K562 (cell line): ENCODE measurements at regions not wholly inside any gene's neighbourhood (a gene's known extent, or its start where the extent isn't known, plus 50 kb on each side); places are given as distances from the start of the nearest gene placed in this dataset.
A peak's percentile ranks its signal among the peaks of the same experiment; 100 is the strongest.

Experiments
- ATAC-seq: fragments of 200-7000 bp; cut with Tn5 transposase; 3 replicates; pipeline ENCODE4 v1.9.1; 2020; ENCODE audit warnings: moderate library complexity
- BruUV-seq: library from RNA; stranded (reverse); fragments of 400-500 nt; replicated peaks from 2 replicates; lab custom pipeline; 2021; lab: Mats Ljungman, UMichigan
- CTCF ChIA-PET: fragments of 300-600 bp; formaldehyde crosslinking; extraction: SDS; loops from one replicate; lab custom pipeline; 2021; ENCODE audit warnings: low intra/inter-chr PET ratio; lab: Yijun Ruan, JAX
- POLR2A ChIA-PET: fragments of 300-600, 350-650 bp; sonication (Branson Sonifier 250); formaldehyde crosslinking; extraction: SDS; loops from one replicate; lab custom pipeline; 2021; ENCODE audit warnings: antibody characterized with exemption, inconsistent platforms; lab: Yijun Ruan, JAX
- DNase-seq, 4 experiments: peaks; one replicate each; pipeline versions ENCODE4 v3.0.0 to v3.0.0-alpha.2; 2011 to 2018; ENCODE audit warnings: low spot score in 3 of 4, mixed read lengths in 3 of 4; ENCODE audit errors: extremely low read depth in 1 of 4
- FAIRE-seq: peaks from 2 replicates; lab custom pipeline; 2011; peaks lifted over from hg19 to GRCh38; lab: Jason Lieb, UNC
- H2AFZ ChIP-seq: 2 replicates; pipeline ENCODE4 v1.6.0; 2011; ENCODE audit warnings: low read depth, low read length, control low read depth, inconsistent platforms
- H3K27ac ChIP-seq: fragments of 200-600 bp; 3 replicates; pipeline ENCODE4 v1.8.0; 2011; ENCODE audit warnings: low read depth, mild to moderate bottlenecking, control low read depth, inconsistent platforms, low read length, moderate library complexity, mixed read lengths; ENCODE audit errors: extremely low read depth
- H3K27me3 ChIP-seq, 2 experiments: fragments of 300-600 bp in 1 of 2; 2 replicates in 1 of 2; 3 replicates in 1 of 2; pipeline versions ENCODE4 v1.6.0 to v1.8.0; 2011; ENCODE audit warnings: inconsistent platforms in 2 of 2, low read length in 2 of 2, mild to moderate bottlenecking in 1 of 2, mixed read lengths in 1 of 2, moderate library complexity in 1 of 2; ENCODE audit not compliant: control insufficient read depth in 2 of 2, insufficient read depth in 2 of 2
- H3K36me3 ChIP-seq: fragments of 300-600 bp; 3 replicates; pipeline ENCODE4 v1.8.0; 2011; ENCODE audit warnings: mild to moderate bottlenecking, low read length, inconsistent platforms; ENCODE audit not compliant: control insufficient read depth, insufficient read depth
- H3K4me1 ChIP-seq, 2 experiments: fragments of 200-600 bp in 1 of 2; replicated peaks in 1 of 2; 2 replicates in 1 of 2; 3 replicates in 1 of 2; pipeline versions ENCODE4 v1.5.1 to v1.8.0; 2011; ENCODE audit warnings: inconsistent platforms in 2 of 2, low read length in 2 of 2, mild to moderate bottlenecking in 1 of 2, mixed read lengths in 1 of 2, moderate library complexity in 1 of 2; ENCODE audit not compliant: control insufficient read depth in 2 of 2, insufficient read depth in 2 of 2
- H3K4me2 ChIP-seq: 2 replicates; pipeline ENCODE4 v1.6.1; 2011; ENCODE audit warnings: low read length, control low read depth, inconsistent platforms, mixed read lengths; ENCODE audit not compliant: insufficient read depth
- H3K4me3 ChIP-seq: fragments of 200-600 bp; sonication (generic), shearing (Covaris generic); 2 replicates; pipeline ENCODE4 v1.5.1; 2016; ENCODE audit warnings: control low read depth, inconsistent platforms
- H3K79me2 ChIP-seq: fragments of 200-600 bp; 3 replicates; pipeline ENCODE4 v1.8.0; 2011; ENCODE audit warnings: low read length, inconsistent platforms; ENCODE audit not compliant: control insufficient read depth, insufficient read depth
- H3K9ac ChIP-seq, 2 experiments: 2 replicates each; pipeline versions ENCODE4 v1.6.0 to v1.6.1; 2011; ENCODE audit warnings: low read depth in 2 of 2, low read length in 2 of 2, control low read depth in 1 of 2, inconsistent platforms in 1 of 2, mild to moderate bottlenecking in 1 of 2, mixed read lengths in 1 of 2; ENCODE audit not compliant: insufficient read depth in 1 of 2
- H3K9me1 ChIP-seq: one replicate; pipeline ENCODE4 v1.6.0; 2011; ENCODE audit warnings: inconsistent platforms, mild to moderate bottlenecking, low read length, moderate library complexity; ENCODE audit not compliant: control insufficient read depth, insufficient read depth
- H3K9me3 ChIP-seq: replicated peaks from 2 replicates; pipeline ENCODE4 v1.5.1; 2011; ENCODE audit warnings: low read depth, low read length, inconsistent platforms; ENCODE audit not compliant: control insufficient read depth, insufficient read depth
- H4K20me1 ChIP-seq: replicated peaks from 2 replicates; pipeline ENCODE4 v1.6.1; 2011; ENCODE audit warnings: low read length, inconsistent platforms, mixed read lengths; ENCODE audit not compliant: control insufficient read depth, insufficient read depth
- BACH1 ChIP-seq: fragments of 200-800 bp; sonication (Bioruptor generic); IDR thresholded peaks from 2 replicates; pipeline ENCODE4 v1.6.1; 2016; ENCODE audit warnings: missing genetic modification characterization, missing compliant biosample characterization
- EZH2 ChIP-seq: IDR thresholded peaks from 2 replicates; pipeline ENCODE4 v1.6.1; 2012; ENCODE audit warnings: low read depth, mild to moderate bottlenecking, inconsistent platforms, low read length, borderline replicate concordance
- HSF4 ChIP-seq: fragments of 250-450 bp; sonication (Bioruptor Pico); IDR thresholded peaks from 2 replicates; pipeline ENCODE4 v2.1.2; 2022; ENCODE audit warnings: mild to moderate bottlenecking, moderate library complexity, borderline replicate concordance
- MAFG ChIP-seq: fragments of 450-650 bp; conservative IDR thresholded peaks from 2 replicates; pipeline ENCODE4 v1.6.1; 2016; ENCODE audit warnings: missing genetic modification characterization, missing compliant biosample characterization
- NFIX ChIP-seq: fragments of 250-450 bp; sonication (Bioruptor Pico); IDR thresholded peaks from 2 replicates; pipeline ENCODE4 v1.4.0; 2020; ENCODE audit warnings: low read depth, mild to moderate bottlenecking, moderate library complexity
- RFX5 ChIP-seq: IDR thresholded peaks from 2 replicates; pipeline ENCODE4 v1.6.1; 2011; ENCODE audit warnings: low read depth, mild to moderate bottlenecking, improper control_type of control experiment, low read length
- SP1 ChIP-seq: sonication (generic); formaldehyde crosslinking; IDR thresholded peaks from 2 replicates; pipeline ENCODE4 v1.8.1; 2022; ENCODE audit warnings: mild to moderate bottlenecking, missing genetic modification reagents
- TAF15 ChIP-seq: fragments of 200-400 bp; formaldehyde crosslinking; IDR thresholded peaks from 2 replicates; pipeline ENCODE4 v1.6.1; 2017; ENCODE audit warnings: mild to moderate bottlenecking, low read depth, low read length, moderate library complexity
- TEAD2 ChIP-seq: fragments of 450-650 bp; IDR thresholded peaks from 2 replicates; pipeline ENCODE4 v1.6.1; 2016; ENCODE audit warnings: missing genetic modification characterization, control low read depth, missing compliant biosample characterization
- TOE1 ChIP-seq, 2 experiments: fragments of 450-650 bp in 1 of 2; sonication (generic) in 1 of 2; formaldehyde crosslinking in 1 of 2; IDR thresholded peaks; 2 replicates each; pipeline versions ENCODE4 v1.7.1 to v1.8.0; 2016 to 2022; ENCODE audit warnings: borderline replicate concordance in 2 of 2, mild to moderate bottlenecking in 2 of 2, antibody characterized with exemption in 1 of 2, inconsistent platforms in 1 of 2, low read depth in 1 of 2, missing genetic modification reagents in 1 of 2, moderate library complexity in 1 of 2
- ZFP30 ChIP-seq: fragments of 250-450 bp; sonication (Bioruptor Pico); IDR thresholded peaks from 2 replicates; pipeline ENCODE4 v1.8.0; 2022; ENCODE audit warnings: moderate library complexity, mild to moderate bottlenecking, inconsistent platforms, borderline replicate concordance
- ZNF3 ChIP-seq: fragments of 250-450 bp; sonication (Bioruptor Pico); IDR thresholded peaks from 2 replicates; pipeline ENCODE4 v1.5.0; 2021; ENCODE audit warnings: mild to moderate bottlenecking, moderate library complexity
- ZNF398 ChIP-seq: fragments of 250-450 bp; sonication (Bioruptor Pico); IDR thresholded peaks from 2 replicates; pipeline ENCODE4 v1.8.0; 2021; ENCODE audit warnings: moderate library complexity, mild to moderate bottlenecking, inconsistent platforms
- ZSCAN32 ChIP-seq: fragments of 450-650 bp; formaldehyde crosslinking; IDR thresholded peaks from 2 replicates; pipeline ENCODE4 v1.4.0; 2020; ENCODE audit warnings: mild to moderate bottlenecking, moderate library complexity
- WGBS: fragments of 100-300 bp; shearing (Covaris generic); methylation state at CpG from one replicate; pipeline ENCODE4 v1.1.6; 2016; ENCODE audit warnings: low coverage, mixed read lengths; ENCODE audit not compliant: insufficient coverage; ENCODE audit errors: missing lambda C conversion rate; 5-methylcytosine and 5-hydroxymethylcytosine counted together
- in situ Hi-C: fragments of 300-500 bp; cut with MboI; formaldehyde crosslinking; loops from 4 replicates; pipeline ENCODE4 v1.15.0; 2018; ENCODE audit warnings: inconsistent platforms, mixed read lengths
- intact Hi-C: fragments of 100-400 bp; cut with micrococcal nuclease; formaldehyde crosslinking; loops from 2 replicates; pipeline ENCODE4 v1.14.2; 2022
- TF ChIP-seq, protein P1 (sequence below), 2 experiments: IDR thresholded peaks; 2 replicates each; pipeline ENCODE4 v1.6.1; 2011; ENCODE audit warnings: borderline replicate concordance in 1 of 2, control low read depth in 1 of 2, low read depth in 1 of 2, low read length in 1 of 2, mild to moderate bottlenecking in 1 of 2, mixed read lengths in 1 of 2, moderate library complexity in 1 of 2; ENCODE audit not compliant: insufficient read depth in 1 of 2, insufficient read length in 1 of 2, poor library complexity in 1 of 2, severe bottlenecking in 1 of 2; ENCODE audit errors: extremely low read depth in 1 of 2

GRCh38 chr15:69860321-69860720, 237.4 kb downstream of the TLE3 start:
- in situ Hi-C loops (no loop called here), intact Hi-C loops (no loop called here)
- CTCF ChIA-PET, result no interaction called here
- FAIRE-seq (no peak), DNase-seq (no peak), ATAC-seq (no peak)
- Histone ChIP-seq H3K4me2 (no peak overlapping the region), H3K9me1 (no peaks in the 10 kb centered on the region), H3K27ac (no peak overlapping the region), H2AFZ (no peak overlapping the region), H3K9ac (peak overlapping the region in 1 of 2 experiments; percentile 45; a peak in 1 of 4 replicates), H3K36me3 (no peaks in the 10 kb centered on the region), H3K79me2 (no peaks in the 10 kb centered on the region), H4K20me1 (no peaks in the 10 kb centered on the region; the same call in 1 of the 2 replicates), H3K4me1 (no peaks in the 10 kb centered on the region), H3K9me3 (no peaks in the 10 kb centered on the region), H3K27me3 (peaks cover 0 to 7% of the 10 kb centered on the region in 2 experiments; a peak in 4 of 5 replicates), H3K4me3 (no peak overlapping the region)
- WGBS, result 0% methylated on average over 7 of the region's 7 CpGs
- no TSS peak for BruUV-seq
- POLR2A ChIA-PET, result interaction anchor here (0.6 kb wide), 2 partner anchors 386 to 562 kb away, joined by 3 to 4 read pairs; no protein-coding TSS in a partner anchor
- TF ChIP-seq BACH1 (tag) (no peak), TOE1 (IDR thresholded peaks at IDR 0.05; ENCODE audit: borderline replicate concordance) (no peak), TOE1 (CRISPR knock-in tag; IDR thresholded peaks at IDR 0.05; ENCODE audit: borderline replicate concordance, low read depth) (no peak), HSF4 (CRISPR knock-in tag) (no peak), ZFP30 (no peak), ZNF3 (CRISPR knock-in tag) (no peak), ZSCAN32 (CRISPR knock-in tag) (no peak), TAF15 (no peak), TEAD2 (tag) (no peak), SP1 (CRISPR knock-in tag) (no peak), ZNF398 (CRISPR knock-in tag) (no peak), EZH2 (no peak), MAFG (tag) (no peak), NFIX (CRISPR knock-in tag) (no peak), RFX5 (no peak)
- TF ChIP-seq, protein P1, sequence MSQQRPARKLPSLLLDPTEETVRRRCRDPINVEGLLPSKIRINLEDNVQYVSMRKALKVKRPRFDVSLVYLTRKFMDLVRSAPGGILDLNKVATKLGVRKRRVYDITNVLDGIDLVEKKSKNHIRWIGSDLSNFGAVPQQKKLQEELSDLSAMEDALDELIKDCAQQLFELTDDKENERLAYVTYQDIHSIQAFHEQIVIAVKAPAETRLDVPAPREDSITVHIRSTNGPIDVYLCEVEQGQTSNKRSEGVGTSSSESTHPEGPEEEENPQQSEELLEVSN (IDR thresholded peaks at IDR 0.05; ENCODE audit: borderline replicate concordance in 1 of 2, extremely low read depth in 1 of 2, insufficient read depth in 1 of 2, insufficient read length in 1 of 2, low read depth in 1 of 2, low read length in 1 of 2, poor library complexity in 1 of 2, severe bottlenecking in 1 of 2), result no peak
